Left renal pelvis (tissue), 4 donors: ENCODE measurements at regions not wholly inside any gene's neighbourhood (a gene's known extent, or its start where the extent isn't known, plus 50 kb on each side); places are given as distances from the start of the nearest gene placed in this dataset.
"Not testable (repeated sequence)": the region's sequence is repeated elsewhere in the genome, so short reads cannot be mapped to it uniquely, and the experiment has no call there.

Experiments
- DNase-seq, 4 donors: peaks; one replicate each; pipeline ENCODE4 v3.0.0-alpha.2; 2013; ENCODE audit warnings: low read depth in 4 of 4, low spot score in 3 of 4

GRCh38 chr2:132220589-132220988, 58.8 kb upstream of the ANKRD30BL start:
- not testable (repeated sequence) for DNase-seq

GRCh38 chr2:132221886-132222285, 60.1 kb upstream of the ANKRD30BL start:
- not testable (repeated sequence) for DNase-seq

- DNase-seq, result no peak
These were observed 90.6 kb upstream of the ANKRD30BL start for GRCh38 chr2:132252191-132252893.

GRCh38 chr2:132252894-132253264, 91.1 kb upstream of the ANKRD30BL start:
- DNase-seq, result no peak

GRCh38 chr2:132253496-132254305, 91.9 kb upstream of the ANKRD30BL start:
- DNase-seq, result no peak

- DNase-seq, result not testable (repeated sequence)
These were observed 92.7 kb upstream of the ANKRD30BL start for GRCh38 chr2:132254306-132254919.

- DNase-seq, result no peak
These were observed 94.0 kb upstream of the ANKRD30BL start for GRCh38 chr2:132255714-132256113.

- DNase-seq, result no peak
These were observed 94.6 kb upstream of the ANKRD30BL start for GRCh38 chr2:132256251-132256902.

- not testable (repeated sequence) for DNase-seq
These were observed 95.2 kb upstream of the ANKRD30BL start for GRCh38 chr2:132256903-132257300.

- DNase-seq, result not testable (repeated sequence)
These were observed 95.8 kb upstream of the ANKRD30BL start for GRCh38 chr2:132257301-132258171.

GRCh38 chr2:132259276-132259675, 97.5 kb upstream of the ANKRD30BL start:
- DNase-seq, result not testable (repeated sequence)

- not testable (repeated sequence) for DNase-seq
These were observed 103.8 kb upstream of the ANKRD30BL start for GRCh38 chr2:132265595-132265994.

GRCh38 chr2:132267105-132267497, 105.3 kb upstream of the ANKRD30BL start:
- DNase-seq, result no peak

GRCh38 chr2:132267498-132268283, 105.9 kb upstream of the ANKRD30BL start:
- not testable (repeated sequence) for DNase-seq

GRCh38 chr2:132268284-132268976, 106.7 kb upstream of the ANKRD30BL start:
- peak in 2 of 4 donors; percentile 77 to 87 for DNase-seq

GRCh38 chr2:132268977-132269523, 107.3 kb upstream of the ANKRD30BL start:
- DNase-seq, result no peak

GRCh38 chr2:132270255-132270654, 108.5 kb upstream of the ANKRD30BL start:
- no peak for DNase-seq

GRCh38 chr2:132270981-132271546, 109.3 kb upstream of the ANKRD30BL start:
- DNase-seq, result no peak
